Activated naive CD8-positive, alpha-beta T cell treated with anti-CD3 and anti-CD28 coated beads for 36 hours (primary cell): ENCODE measurements at regions not wholly inside any gene's neighbourhood (a gene's known extent, or its start where the extent isn't known, plus 50 kb on each side); places are given as distances from the start of the nearest gene placed in this dataset.

Experiments
- DNase-seq: peaks from one replicate; pipeline ENCODE4 v3.0.0; 2021
- H3K27ac Mint-ChIP-seq: one replicate; pipeline ENCODE4 v1.8.0; 2022; ENCODE audit warnings: mild to moderate bottlenecking, moderate library complexity, mixed read lengths
- H3K27me3 Mint-ChIP-seq: one replicate; pipeline ENCODE4 v1.8.0; 2022; ENCODE audit warnings: mild to moderate bottlenecking, mixed read lengths
- H3K36me3 Mint-ChIP-seq: one replicate; pipeline ENCODE4 v1.8.0; 2021; ENCODE audit warnings: mild to moderate bottlenecking, mixed read lengths
- H3K4me1 Mint-ChIP-seq: one replicate; pipeline ENCODE4 v1.8.0; 2021; ENCODE audit warnings: mixed read lengths
- H3K4me3 Mint-ChIP-seq: one replicate; pipeline ENCODE4 v1.8.0; 2022; ENCODE audit warnings: mild to moderate bottlenecking, moderate library complexity, mixed read lengths
- H3K9me3 Mint-ChIP-seq: one replicate; pipeline ENCODE4 v1.8.0; 2022; ENCODE audit warnings: mixed read lengths

DNA sequence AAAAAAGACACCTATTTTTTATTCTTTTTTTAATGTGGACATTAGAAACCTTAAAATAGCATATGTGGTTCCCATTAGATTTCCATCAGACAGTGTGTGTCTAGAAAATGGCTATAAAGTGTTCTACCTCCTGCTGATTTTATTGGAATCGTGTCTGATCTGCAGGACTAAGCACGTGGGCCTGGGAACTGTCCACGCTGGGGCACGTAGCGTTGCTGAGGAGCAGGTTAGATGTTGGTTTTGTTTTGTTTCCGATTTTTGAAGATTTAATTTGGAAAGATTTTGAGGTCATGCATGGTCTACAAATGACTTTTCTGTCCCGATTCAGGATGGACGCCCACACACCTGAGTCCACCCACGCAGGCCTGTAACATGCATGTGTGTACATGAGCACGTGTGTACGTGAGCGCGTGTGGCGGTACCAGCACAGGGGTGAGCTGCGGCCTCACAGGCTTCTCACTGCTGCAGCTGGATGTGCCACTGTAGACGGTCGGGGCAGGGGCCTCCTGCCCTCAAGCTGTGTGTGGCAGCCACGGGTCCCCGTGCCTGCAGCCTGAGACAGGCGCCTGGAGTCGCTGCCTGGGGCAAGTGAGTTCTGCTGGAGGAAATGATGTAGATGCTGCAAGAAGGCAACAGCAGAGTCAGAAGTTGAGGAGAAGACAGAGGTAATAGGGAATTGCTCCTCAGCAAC, 99.7 kb upstream of the CTDP1 start:
- Mint-ChIP-seq H3K36me3 (no peaks in the 10 kb centered on the region), H3K27me3 (no peaks in the 10 kb centered on the region), H3K4me1 (peaks cover 7% of the 10 kb centered on the region), H3K27ac (no peak overlapping the region), H3K4me3 (no peak overlapping the region), H3K9me3 (no peaks in the 10 kb centered on the region)
- DNase-seq, result no peak

DNA sequence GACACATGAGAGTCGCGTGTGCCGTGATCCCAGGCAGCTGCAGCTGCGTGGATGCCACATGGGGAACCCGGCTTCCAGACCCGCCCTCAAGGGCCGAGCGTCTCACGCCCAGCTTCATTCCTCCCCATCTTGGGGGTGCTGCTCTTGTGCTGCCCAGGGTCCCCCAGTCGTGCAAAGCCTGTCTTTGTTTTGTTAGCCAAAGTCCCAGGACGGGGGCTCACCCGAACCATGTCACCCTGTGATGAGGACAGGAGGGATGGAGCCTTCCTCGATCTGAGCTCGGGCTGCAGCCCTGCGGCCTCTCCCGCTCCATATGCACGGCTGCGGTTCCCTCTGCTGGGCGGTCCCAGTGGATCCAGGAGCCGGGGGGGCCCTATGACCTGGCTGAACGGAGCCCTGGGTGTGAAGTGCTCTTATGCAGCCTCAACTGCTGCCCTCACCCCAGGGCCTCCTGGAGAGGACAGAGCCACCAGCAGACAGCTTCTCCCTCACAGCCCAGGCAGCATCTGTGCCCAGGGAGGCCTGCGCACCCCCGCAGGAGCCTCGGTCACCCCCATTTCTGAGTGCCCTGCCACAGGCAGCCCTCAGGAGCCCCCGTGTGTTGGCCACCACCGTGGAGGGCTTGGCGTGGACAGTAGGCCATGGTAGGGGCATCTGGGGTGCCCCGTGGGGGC, 99.0 kb upstream of the CTDP1 start:
- H3K4me3 Mint-ChIP-seq, result no peak overlapping the region
- no peak overlapping the region for H3K27ac Mint-ChIP-seq
- H3K4me1 Mint-ChIP-seq, result peaks cover 2% of the 10 kb centered on the region
- no peaks in the 10 kb centered on the region for H3K36me3 Mint-ChIP-seq
- H3K9me3 Mint-ChIP-seq, result no peaks in the 10 kb centered on the region
- DNase-seq, result no peak
- no peaks in the 10 kb centered on the region for H3K27me3 Mint-ChIP-seq

GRCh38 chr18:79581406-79581805, 98.2 kb upstream of the CTDP1 start:
- H3K4me1 Mint-ChIP-seq, result no peaks in the 10 kb centered on the region
- no peaks in the 10 kb centered on the region for H3K36me3 Mint-ChIP-seq
- DNase-seq, result no peak
- H3K9me3 Mint-ChIP-seq, result no peaks in the 10 kb centered on the region
- H3K4me3 Mint-ChIP-seq, result no peak overlapping the region
- no peak overlapping the region for H3K27ac Mint-ChIP-seq
- no peaks in the 10 kb centered on the region for H3K27me3 Mint-ChIP-seq

DNA sequence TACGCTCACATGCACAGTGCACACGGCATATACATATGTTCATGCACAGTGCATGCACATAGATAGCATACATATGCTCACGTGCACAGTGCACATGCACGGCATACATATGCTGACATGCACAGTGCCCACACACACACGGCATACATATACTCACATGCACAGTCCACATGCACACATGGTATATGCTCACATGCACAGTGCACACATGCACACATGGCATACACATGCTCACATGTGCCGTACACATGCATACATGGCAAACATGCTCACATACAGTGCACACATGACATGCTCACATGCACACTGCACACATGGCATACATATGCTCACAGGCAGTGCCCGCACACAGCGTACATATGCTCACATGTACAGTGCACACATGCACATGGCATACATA, 97.7 kb upstream of the CTDP1 start:
- Mint-ChIP-seq H3K27me3 (no peaks in the 10 kb centered on the region), H3K36me3 (no peaks in the 10 kb centered on the region), H3K4me3 (no peak overlapping the region), H3K27ac (no peak overlapping the region), H3K4me1 (no peaks in the 10 kb centered on the region), H3K9me3 (no peaks in the 10 kb centered on the region)
- no peak for DNase-seq

DNA sequence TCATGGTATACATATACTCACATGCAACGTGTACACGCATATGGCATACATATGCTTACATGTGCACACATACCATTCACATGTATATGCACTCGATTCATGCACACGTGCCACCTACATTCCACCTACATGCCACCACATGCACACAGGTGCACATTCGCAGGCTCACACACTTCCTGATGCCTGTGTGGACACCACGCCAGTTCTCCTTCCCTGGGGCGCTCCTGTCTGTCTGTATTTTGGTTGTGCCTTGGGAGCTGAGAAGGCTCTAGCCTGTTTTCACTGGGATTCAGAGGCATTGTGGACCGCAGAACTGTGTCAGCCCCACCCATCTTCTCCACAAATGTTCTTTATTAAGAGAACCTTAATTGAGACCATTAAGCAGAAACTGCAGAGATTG, 96.6 kb upstream of the CTDP1 start:
- Mint-ChIP-seq H3K36me3 (no peaks in the 10 kb centered on the region), H3K4me1 (no peaks in the 10 kb centered on the region), H3K27ac (no peak overlapping the region), H3K9me3 (no peaks in the 10 kb centered on the region), H3K4me3 (no peak overlapping the region), H3K27me3 (no peaks in the 10 kb centered on the region)
- no peak for DNase-seq

GRCh38 chr18:79583426-79583825, 96.2 kb upstream of the CTDP1 start:
- H3K36me3 Mint-ChIP-seq, result no peaks in the 10 kb centered on the region
- H3K4me3 Mint-ChIP-seq, result no peak overlapping the region
- H3K27me3 Mint-ChIP-seq, result no peaks in the 10 kb centered on the region
- H3K27ac Mint-ChIP-seq, result no peak overlapping the region
- no peak for DNase-seq
- H3K4me1 Mint-ChIP-seq, result no peaks in the 10 kb centered on the region
- H3K9me3 Mint-ChIP-seq, result no peaks in the 10 kb centered on the region

- Mint-ChIP-seq H3K27ac (no peak overlapping the region), H3K4me1 (no peaks in the 10 kb centered on the region), H3K36me3 (no peaks in the 10 kb centered on the region), H3K27me3 (no peaks in the 10 kb centered on the region), H3K9me3 (no peaks in the 10 kb centered on the region), H3K4me3 (no peak overlapping the region)
- no peak for DNase-seq
Observed at GRCh38 chr18:79583984-79584401, 95.6 kb upstream of the CTDP1 start.

GRCh38 chr18:79584491-79585394, 94.9 kb upstream of the CTDP1 start:
- no peaks in the 10 kb centered on the region for H3K27me3 Mint-ChIP-seq

DNA sequence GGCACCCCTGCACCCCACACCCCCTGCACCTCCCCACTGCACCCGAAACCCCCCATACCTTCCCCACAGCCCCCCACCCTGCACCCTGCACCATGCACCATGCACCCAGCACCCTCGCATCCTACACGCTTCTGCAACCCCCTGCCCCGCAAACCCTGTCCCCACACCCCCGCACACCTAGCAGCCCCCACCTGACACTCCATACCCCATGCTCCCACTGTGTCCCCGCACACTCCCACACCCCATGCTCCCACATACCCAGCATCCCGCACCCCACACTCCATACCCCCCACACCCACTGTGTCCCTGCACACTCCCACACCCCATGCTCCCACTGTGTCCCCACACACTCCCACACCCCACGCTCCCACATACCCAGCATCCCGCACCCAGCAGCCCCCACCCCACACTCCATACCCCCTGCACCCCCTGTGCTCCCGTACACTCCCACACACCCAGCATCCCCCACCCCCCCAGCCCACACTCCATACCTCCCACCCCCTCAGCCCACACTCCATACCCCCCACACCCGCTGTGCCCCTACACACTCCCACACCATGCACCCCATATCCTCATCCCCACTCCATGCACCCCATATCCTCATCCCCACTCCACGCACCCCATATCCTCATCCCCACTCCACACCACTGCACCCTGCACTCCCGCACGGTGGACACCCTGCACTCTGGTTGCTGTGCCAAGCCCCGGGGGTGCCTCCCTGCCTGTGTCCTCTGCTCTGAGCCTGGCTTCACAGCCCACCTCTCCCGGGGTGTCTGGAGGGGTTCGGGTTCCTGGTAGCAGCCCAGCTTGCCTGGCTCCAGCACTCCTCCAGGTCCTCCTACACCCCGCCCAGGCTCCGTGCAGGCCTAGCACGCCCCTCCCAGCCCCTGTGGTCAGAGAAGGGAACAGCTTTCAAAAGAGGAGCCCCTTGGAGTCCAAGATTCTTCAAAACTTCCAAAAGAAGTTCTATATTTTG, 93.9 kb upstream of the CTDP1 start:
- Mint-ChIP-seq H3K9me3 (no peaks in the 10 kb centered on the region), H3K27me3 (no peaks in the 10 kb centered on the region)

More at GRCh38 chr18:79584491-79585394, 94.9 kb upstream of the CTDP1 start:
- H3K36me3 Mint-ChIP-seq, result no peaks in the 10 kb centered on the region
- DNase-seq, result no peak
- H3K9me3 Mint-ChIP-seq, result no peaks in the 10 kb centered on the region
- H3K27ac Mint-ChIP-seq, result no peak overlapping the region
- no peaks in the 10 kb centered on the region for H3K4me1 Mint-ChIP-seq
- no peak overlapping the region for H3K4me3 Mint-ChIP-seq

DNA sequence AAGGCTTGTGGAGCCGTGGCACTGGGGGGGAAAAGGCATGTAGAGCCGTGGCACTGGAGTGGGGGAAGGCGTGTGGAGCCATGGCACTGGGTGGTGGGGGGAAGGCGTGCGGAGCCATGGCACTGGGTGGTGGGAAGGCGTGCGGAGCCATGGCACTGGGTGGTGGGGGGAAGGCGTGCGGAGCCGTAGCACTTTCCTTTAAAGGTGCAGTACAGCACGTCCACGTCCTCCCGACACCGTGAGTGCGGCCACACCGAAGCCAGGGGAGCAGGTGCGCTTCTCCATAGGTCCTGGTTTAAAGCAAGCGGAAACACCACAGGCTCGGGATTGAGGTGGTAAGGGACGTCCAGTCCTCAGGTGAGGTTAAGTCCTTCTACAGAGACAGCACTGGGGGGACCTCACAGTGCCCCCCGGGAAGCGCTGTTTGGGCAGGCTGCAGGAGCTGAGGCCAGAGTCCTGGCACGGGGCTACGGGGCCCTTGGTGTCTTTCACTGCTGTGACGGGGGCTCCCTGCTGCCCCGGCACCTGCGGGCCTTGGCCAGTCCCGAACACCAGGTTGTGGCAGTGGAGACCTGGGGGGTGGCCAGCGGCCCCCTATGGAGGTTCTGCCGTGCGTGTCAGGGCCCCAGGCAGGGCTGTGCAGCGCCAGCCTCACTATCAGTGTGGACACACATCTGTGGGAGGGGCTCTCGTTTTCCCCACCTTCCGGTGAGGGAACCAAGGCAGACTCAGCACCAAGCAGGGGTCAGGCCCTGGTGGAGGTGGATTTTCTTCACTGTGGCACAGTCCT, 93.0 kb upstream of the CTDP1 start:
- Mint-ChIP-seq H3K27ac (no peak overlapping the region), H3K9me3 (no peaks in the 10 kb centered on the region), H3K4me1 (no peaks in the 10 kb centered on the region), H3K36me3 (no peaks in the 10 kb centered on the region), H3K27me3 (no peaks in the 10 kb centered on the region), H3K4me3 (no peak overlapping the region)
- DNase-seq, result no peak

More for the DNA sequence above, 93.9 kb upstream of the CTDP1 start:
- H3K27ac Mint-ChIP-seq, result no peak overlapping the region
- no peak for DNase-seq
- no peak overlapping the region for H3K4me3 Mint-ChIP-seq
- H3K36me3 Mint-ChIP-seq, result no peaks in the 10 kb centered on the region
- no peaks in the 10 kb centered on the region for H3K4me1 Mint-ChIP-seq

DNA sequence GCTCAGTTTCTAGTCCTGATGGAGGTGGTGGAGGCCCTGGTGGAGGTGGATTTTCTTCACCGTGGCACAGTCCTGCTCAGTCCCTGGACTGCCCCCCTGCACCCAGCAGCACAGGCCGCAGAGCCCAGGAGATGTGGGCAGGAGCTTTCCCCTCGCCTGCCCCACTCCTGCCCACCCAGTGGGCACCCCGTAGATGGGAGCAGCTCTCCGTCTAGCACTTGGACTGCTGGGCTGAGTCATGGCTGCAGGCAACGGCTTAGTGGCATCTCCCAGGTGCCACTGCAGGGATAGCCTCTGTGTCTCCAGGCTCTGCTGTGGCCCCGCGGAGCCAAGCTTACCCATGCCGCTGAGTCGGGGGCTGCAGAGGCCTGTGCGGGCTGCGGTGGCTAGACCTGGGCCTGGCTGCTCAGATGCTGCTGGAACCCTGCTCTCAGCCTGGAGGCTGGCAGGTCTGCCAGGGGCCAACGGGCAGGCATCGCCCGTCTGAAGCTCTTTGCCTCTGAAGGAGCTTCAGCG, 92.3 kb upstream of the CTDP1 start:
- Mint-ChIP-seq H3K27ac (no peak overlapping the region), H3K27me3 (no peaks in the 10 kb centered on the region)

DNA sequence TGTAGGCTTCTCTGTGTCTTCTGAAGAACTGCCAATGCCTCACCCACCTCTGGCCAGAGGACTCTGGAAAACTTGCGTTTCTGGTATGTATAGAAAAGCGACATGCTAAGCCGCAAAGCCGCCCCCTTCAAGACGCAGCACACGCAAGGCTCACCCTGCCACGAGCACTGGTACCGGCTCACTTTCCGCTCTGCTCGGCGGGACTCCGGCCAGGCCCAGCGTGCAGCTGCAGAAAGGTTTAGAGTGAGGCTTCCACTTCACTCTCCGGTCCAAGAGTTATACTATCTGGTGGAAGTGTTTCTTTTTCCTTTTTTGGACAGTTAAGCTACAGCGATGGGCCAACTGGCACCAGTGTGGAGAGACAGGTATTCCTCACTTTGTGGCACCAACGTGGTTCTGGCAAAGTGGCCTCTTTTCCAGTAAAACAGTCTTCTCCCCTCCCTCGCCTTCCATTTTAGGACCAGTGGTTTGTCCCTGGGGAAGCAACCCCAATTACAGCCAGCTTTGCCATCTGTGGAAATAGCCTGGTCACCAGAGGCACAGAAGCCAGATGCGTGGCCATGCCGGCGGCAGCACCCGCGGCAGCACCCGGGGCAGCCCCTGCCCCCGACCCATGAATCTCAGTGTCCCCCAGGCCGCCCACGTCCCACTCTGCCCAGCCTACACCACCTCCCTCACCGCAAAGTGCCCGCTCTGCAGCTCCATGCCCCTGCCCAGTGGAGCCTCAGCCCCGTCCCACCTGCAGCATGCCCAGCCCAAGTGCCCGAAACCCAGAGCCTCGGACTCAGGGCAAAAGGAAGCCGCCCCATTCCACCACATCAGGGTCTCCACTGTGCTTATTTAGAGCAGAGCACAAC, 91.6 kb upstream of the CTDP1 start:
- H3K36me3 Mint-ChIP-seq, result no peaks in the 10 kb centered on the region
- no peaks in the 10 kb centered on the region for H3K4me1 Mint-ChIP-seq
- no peak for DNase-seq
- no peak overlapping the region for H3K4me3 Mint-ChIP-seq
- H3K27ac Mint-ChIP-seq, result no peak overlapping the region
- H3K27me3 Mint-ChIP-seq, result peaks cover under 1% of the 10 kb centered on the region
- H3K9me3 Mint-ChIP-seq, result peaks cover 4% of the 10 kb centered on the region

More for the DNA sequence above, 92.3 kb upstream of the CTDP1 start:
- no peak for DNase-seq
- no peak overlapping the region for H3K4me3 Mint-ChIP-seq
- no peaks in the 10 kb centered on the region for H3K36me3 Mint-ChIP-seq
- no peaks in the 10 kb centered on the region for H3K4me1 Mint-ChIP-seq
- H3K9me3 Mint-ChIP-seq, result no peaks in the 10 kb centered on the region
